ENCODE measurements at regions not wholly inside any gene's neighbourhood (a gene's known extent, or its start where the extent isn't known, plus 50 kb on each side); places are given as distances from the start of the nearest gene placed in this dataset.

- Mint-ChIP-seq H3K9me3 (peaks cover 5% of the 10 kb centered on the region), H3K4me1 (ENCODE audit: low read depth) (peaks cover 8% of the 10 kb centered on the region), H3K36me3 (ENCODE audit: low read depth) (no peaks in the 10 kb centered on the region), H3K27ac (no peak overlapping the region), H3K4me3 (ENCODE audit: low read depth) (no peak overlapping the region), H3K27me3 (ENCODE audit: low read depth) (peaks cover 14% of the 10 kb centered on the region)
- no peak for DNase-seq (ENCODE audit: low spot score)
- intact Hi-C loops (cut with micrococcal nuclease), result no loop called here
Observed at GRCh38 chr2:147363181-147363580, 481.6 kb upstream of the ACVR2A start.

GRCh38 chr2:147358375-147358774 is 486.5 kb upstream of the ACVR2A start:
- no peak for DNase-seq (ENCODE audit: low spot score)
- intact Hi-C loops (cut with micrococcal nuclease), result no loop called here
- Mint-ChIP-seq H3K27ac (no peak overlapping the region), H3K4me1 (ENCODE audit: low read depth) (no peaks in the 10 kb centered on the region), H3K27me3 (ENCODE audit: low read depth) (peaks cover 14% of the 10 kb centered on the region), H3K36me3 (ENCODE audit: low read depth) (no peaks in the 10 kb centered on the region), H3K9me3 (no peaks in the 10 kb centered on the region), H3K4me3 (ENCODE audit: low read depth) (no peak overlapping the region)

GRCh38 chr2:147356157-147356556 is 488.7 kb upstream of the ACVR2A start:
- Mint-ChIP-seq H3K4me3 (ENCODE audit: low read depth) (no peak overlapping the region), H3K4me1 (ENCODE audit: low read depth) (no peaks in the 10 kb centered on the region), H3K36me3 (ENCODE audit: low read depth) (no peaks in the 10 kb centered on the region), H3K27ac (no peak overlapping the region), H3K9me3 (no peaks in the 10 kb centered on the region), H3K27me3 (ENCODE audit: low read depth) (peaks cover 10% of the 10 kb centered on the region)
- intact Hi-C loops (cut with micrococcal nuclease), result no loop called here
- no peak for DNase-seq (ENCODE audit: low spot score)

GRCh38 chr2:147355706-147356105 is 489.1 kb upstream of the ACVR2A start:
- H3K36me3 Mint-ChIP-seq (ENCODE audit: low read depth), result no peaks in the 10 kb centered on the region
- no peak overlapping the region for H3K4me3 Mint-ChIP-seq (ENCODE audit: low read depth)
- no peak for DNase-seq (ENCODE audit: low spot score)
- no peaks in the 10 kb centered on the region for H3K9me3 Mint-ChIP-seq
- H3K27ac Mint-ChIP-seq, result no peak overlapping the region
- no peaks in the 10 kb centered on the region for H3K4me1 Mint-ChIP-seq (ENCODE audit: low read depth)
- intact Hi-C loops (cut with micrococcal nuclease), result no loop called here
- H3K27me3 Mint-ChIP-seq (ENCODE audit: low read depth), result peaks cover 10% of the 10 kb centered on the region

GRCh38 chr2:147353072-147353381 is 491.8 kb upstream of the ACVR2A start:
- no peaks in the 10 kb centered on the region for H3K9me3 Mint-ChIP-seq
- no peak overlapping the region for H3K4me3 Mint-ChIP-seq (ENCODE audit: low read depth)
- no peak for DNase-seq (ENCODE audit: low spot score)
- intact Hi-C loops (cut with micrococcal nuclease), result no loop called here
- H3K36me3 Mint-ChIP-seq (ENCODE audit: low read depth), result no peaks in the 10 kb centered on the region
- H3K4me1 Mint-ChIP-seq (ENCODE audit: low read depth), result no peaks in the 10 kb centered on the region
- no peak overlapping the region for H3K27ac Mint-ChIP-seq
- peaks cover 5% of the 10 kb centered on the region for H3K27me3 Mint-ChIP-seq (ENCODE audit: low read depth)

GRCh38 chr2:147352264-147353071 is 492.4 kb upstream of the ACVR2A start:
- no peak for DNase-seq (ENCODE audit: low spot score)
- intact Hi-C loops (cut with micrococcal nuclease), result no loop called here
- Mint-ChIP-seq H3K9me3 (no peaks in the 10 kb centered on the region), H3K4me1 (ENCODE audit: low read depth) (no peaks in the 10 kb centered on the region), H3K27me3 (ENCODE audit: low read depth) (peaks cover 6% of the 10 kb centered on the region), H3K27ac (no peak overlapping the region), H3K36me3 (ENCODE audit: low read depth) (no peaks in the 10 kb centered on the region), H3K4me3 (ENCODE audit: low read depth) (no peak overlapping the region)

- no peak for DNase-seq (ENCODE audit: low spot score)
- intact Hi-C loops (cut with micrococcal nuclease), result no loop called here
- H3K36me3 Mint-ChIP-seq (ENCODE audit: low read depth), result no peaks in the 10 kb centered on the region
- H3K4me1 Mint-ChIP-seq (ENCODE audit: low read depth), result no peaks in the 10 kb centered on the region
- no peak overlapping the region for H3K4me3 Mint-ChIP-seq (ENCODE audit: low read depth)
- no peaks in the 10 kb centered on the region for H3K9me3 Mint-ChIP-seq
- H3K27ac Mint-ChIP-seq, result no peak overlapping the region
- peaks cover 6% of the 10 kb centered on the region for H3K27me3 Mint-ChIP-seq (ENCODE audit: low read depth)
Observed at GRCh38 chr2:147351784-147352183, 493.0 kb upstream of the ACVR2A start.

GRCh38 chr2:147348931-147349555 is 495.8 kb upstream of the ACVR2A start:
- H3K4me1 Mint-ChIP-seq (ENCODE audit: low read depth), result no peaks in the 10 kb centered on the region
- H3K36me3 Mint-ChIP-seq (ENCODE audit: low read depth), result no peaks in the 10 kb centered on the region
- intact Hi-C loops (cut with micrococcal nuclease), result no loop called here
- no peak overlapping the region for H3K4me3 Mint-ChIP-seq (ENCODE audit: low read depth)
- H3K27ac Mint-ChIP-seq, result no peak overlapping the region
- no peak for DNase-seq (ENCODE audit: low spot score)
- peaks cover 6% of the 10 kb centered on the region for H3K27me3 Mint-ChIP-seq (ENCODE audit: low read depth)
- peaks cover 19% of the 10 kb centered on the region for H3K9me3 Mint-ChIP-seq

- H3K4me3 Mint-ChIP-seq (ENCODE audit: low read depth), result no peak overlapping the region
- no peaks in the 10 kb centered on the region for H3K36me3 Mint-ChIP-seq (ENCODE audit: low read depth)
- H3K27me3 Mint-ChIP-seq (ENCODE audit: low read depth), result peaks cover 8% of the 10 kb centered on the region
- H3K27ac Mint-ChIP-seq, result no peak overlapping the region
- no peak for DNase-seq (ENCODE audit: low spot score)
- intact Hi-C loops (cut with micrococcal nuclease), result no loop called here
- peaks cover 19% of the 10 kb centered on the region for H3K9me3 Mint-ChIP-seq
- no peaks in the 10 kb centered on the region for H3K4me1 Mint-ChIP-seq (ENCODE audit: low read depth)
Observed at GRCh38 chr2:147346142-147346541, 498.7 kb upstream of the ACVR2A start.

GRCh38 chr2:147345246-147345645 is 499.6 kb upstream of the ACVR2A start:
- no peak for DNase-seq (ENCODE audit: low spot score)
- Mint-ChIP-seq H3K27ac (no peak overlapping the region), H3K36me3 (ENCODE audit: low read depth) (no peaks in the 10 kb centered on the region), H3K4me1 (ENCODE audit: low read depth) (no peaks in the 10 kb centered on the region), H3K27me3 (ENCODE audit: low read depth) (peaks cover 9% of the 10 kb centered on the region), H3K9me3 (peaks cover 19% of the 10 kb centered on the region), H3K4me3 (ENCODE audit: low read depth) (no peak overlapping the region)
- intact Hi-C loops (cut with micrococcal nuclease), result no loop called here

- no peak for DNase-seq (ENCODE audit: low spot score)
- peaks cover 9% of the 10 kb centered on the region for H3K27me3 Mint-ChIP-seq (ENCODE audit: low read depth)
- peaks cover 19% of the 10 kb centered on the region for H3K9me3 Mint-ChIP-seq
- H3K27ac Mint-ChIP-seq, result no peak overlapping the region
- H3K4me3 Mint-ChIP-seq (ENCODE audit: low read depth), result no peak overlapping the region
- no peaks in the 10 kb centered on the region for H3K4me1 Mint-ChIP-seq (ENCODE audit: low read depth)
- no peaks in the 10 kb centered on the region for H3K36me3 Mint-ChIP-seq (ENCODE audit: low read depth)
- intact Hi-C loops (cut with micrococcal nuclease), result no loop called here
Observed at GRCh38 chr2:147342329-147342728, 502.5 kb upstream of the ACVR2A start.

GRCh38 chr2:147331790-147332419 is 512.9 kb upstream of the ACVR2A start:
- Mint-ChIP-seq H3K27ac (no peak overlapping the region), H3K27me3 (ENCODE audit: low read depth) (peaks cover 7% of the 10 kb centered on the region), H3K36me3 (ENCODE audit: low read depth) (no peaks in the 10 kb centered on the region), H3K4me3 (ENCODE audit: low read depth) (no peak overlapping the region), H3K9me3 (no peaks in the 10 kb centered on the region), H3K4me1 (ENCODE audit: low read depth) (peaks cover 8% of the 10 kb centered on the region)
- intact Hi-C loops (cut with micrococcal nuclease), result loop anchor here (1.0 to 2.0 kb wide), 2 partner anchors 249 to 287 kb away; no protein-coding TSS in a partner anchor
- DNase-seq (ENCODE audit: low spot score), result no peak

- H3K9me3 Mint-ChIP-seq, result no peaks in the 10 kb centered on the region
- H3K27me3 Mint-ChIP-seq (ENCODE audit: low read depth), result peaks cover 3% of the 10 kb centered on the region
- no peak overlapping the region for H3K4me3 Mint-ChIP-seq (ENCODE audit: low read depth)
- H3K36me3 Mint-ChIP-seq (ENCODE audit: low read depth), result no peaks in the 10 kb centered on the region
- DNase-seq (ENCODE audit: low spot score), result no peak
- intact Hi-C loops (cut with micrococcal nuclease), result no loop called here
- peaks cover 12% of the 10 kb centered on the region for H3K4me1 Mint-ChIP-seq (ENCODE audit: low read depth)
- no peak overlapping the region for H3K27ac Mint-ChIP-seq
Observed at GRCh38 chr2:147330925-147331324, 513.9 kb upstream of the ACVR2A start.
